Osteocyte (in vitro differentiated cells): ENCODE measurements at regions not wholly inside any gene's neighbourhood (a gene's known extent, or its start where the extent isn't known, plus 50 kb on each side); places are given as distances from the start of the nearest gene placed in this dataset.

Experiments used
- DNase-seq: peaks from one replicate; pipeline ENCODE4 v3.0.0; 2021; ENCODE audit warnings: mixed read lengths; ENCODE audit not compliant: unreplicated experiment; ENCODE audit errors: extremely low spot score
- H3K27ac Mint-ChIP-seq: one replicate; pipeline ENCODE4 v1.8.0; 2021; ENCODE audit warnings: mild to moderate bottlenecking, mixed read lengths; ENCODE audit not compliant: unreplicated experiment
- H3K27me3 Mint-ChIP-seq: one replicate; pipeline ENCODE4 v1.8.0; 2021; ENCODE audit warnings: mixed read lengths; ENCODE audit not compliant: unreplicated experiment
- H3K36me3 Mint-ChIP-seq: one replicate; pipeline ENCODE4 v1.8.0; 2021; ENCODE audit warnings: mixed read lengths; ENCODE audit not compliant: unreplicated experiment
- H3K4me1 Mint-ChIP-seq: one replicate; pipeline ENCODE4 v1.8.0; 2021; ENCODE audit warnings: mixed read lengths; ENCODE audit not compliant: unreplicated experiment
- H3K4me3 Mint-ChIP-seq: one replicate; pipeline ENCODE4 v1.8.0; 2021; ENCODE audit warnings: mild to moderate bottlenecking, moderate library complexity, mixed read lengths; ENCODE audit not compliant: unreplicated experiment
- H3K9me3 Mint-ChIP-seq: one replicate; pipeline ENCODE4 v1.8.0; 2021; ENCODE audit warnings: mixed read lengths; ENCODE audit not compliant: unreplicated experiment
- TF ChIP-seq, protein P1 (sequence below): fragments of 200-600 bp; sonication (generic); IDR thresholded peaks from 2 replicates; pipeline ENCODE4 v1.5.0; 2021; ENCODE audit warnings: antibody characterized with exemption, mild to moderate bottlenecking, moderate library complexity

DNA sequence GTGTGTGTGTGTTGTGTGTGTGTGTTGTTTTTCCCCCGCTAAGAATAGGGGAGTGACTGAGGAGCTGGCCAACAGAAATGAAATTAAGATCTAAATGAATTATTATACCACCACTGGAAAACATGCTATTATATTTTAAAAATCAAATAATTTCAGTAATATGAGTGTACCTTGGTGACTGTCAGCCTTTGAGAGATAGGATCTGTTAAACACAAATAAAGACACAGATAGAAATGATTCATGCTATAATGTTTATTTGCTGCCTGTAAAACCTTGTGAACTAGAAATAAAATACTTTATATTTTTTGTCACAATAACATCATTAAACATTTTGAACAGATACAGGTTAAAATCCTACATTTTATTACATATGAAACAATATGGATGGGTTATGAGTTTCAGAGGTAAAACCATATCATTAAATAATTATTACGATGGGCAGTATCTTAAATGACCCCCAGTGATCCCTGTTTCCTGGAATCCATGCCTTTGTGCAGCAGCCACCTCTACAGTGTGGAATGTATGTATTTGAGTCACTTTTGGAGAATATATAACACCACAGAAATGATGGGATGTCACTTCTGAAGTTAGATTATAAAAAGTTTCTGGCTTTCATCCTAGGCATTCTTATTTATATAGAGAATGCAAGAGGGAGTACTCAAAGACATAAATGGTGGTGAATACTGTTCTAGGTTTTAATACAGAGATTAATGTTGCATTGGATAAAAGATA, 617.2 kb downstream of the CDH18 start:
- Mint-ChIP-seq H3K27ac (no peak overlapping the region), H3K9me3 (no peaks in the 10 kb centered on the region), H3K27me3 (no peaks in the 10 kb centered on the region), H3K4me3 (no peak overlapping the region), H3K4me1 (no peaks in the 10 kb centered on the region), H3K36me3 (no peaks in the 10 kb centered on the region)
- TF ChIP-seq, protein P1, sequence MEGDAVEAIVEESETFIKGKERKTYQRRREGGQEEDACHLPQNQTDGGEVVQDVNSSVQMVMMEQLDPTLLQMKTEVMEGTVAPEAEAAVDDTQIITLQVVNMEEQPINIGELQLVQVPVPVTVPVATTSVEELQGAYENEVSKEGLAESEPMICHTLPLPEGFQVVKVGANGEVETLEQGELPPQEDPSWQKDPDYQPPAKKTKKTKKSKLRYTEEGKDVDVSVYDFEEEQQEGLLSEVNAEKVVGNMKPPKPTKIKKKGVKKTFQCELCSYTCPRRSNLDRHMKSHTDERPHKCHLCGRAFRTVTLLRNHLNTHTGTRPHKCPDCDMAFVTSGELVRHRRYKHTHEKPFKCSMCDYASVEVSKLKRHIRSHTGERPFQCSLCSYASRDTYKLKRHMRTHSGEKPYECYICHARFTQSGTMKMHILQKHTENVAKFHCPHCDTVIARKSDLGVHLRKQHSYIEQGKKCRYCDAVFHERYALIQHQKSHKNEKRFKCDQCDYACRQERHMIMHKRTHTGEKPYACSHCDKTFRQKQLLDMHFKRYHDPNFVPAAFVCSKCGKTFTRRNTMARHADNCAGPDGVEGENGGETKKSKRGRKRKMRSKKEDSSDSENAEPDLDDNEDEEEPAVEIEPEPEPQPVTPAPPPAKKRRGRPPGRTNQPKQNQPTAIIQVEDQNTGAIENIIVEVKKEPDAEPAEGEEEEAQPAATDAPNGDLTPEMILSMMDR: no peak
- no peak for DNase-seq

DNA sequence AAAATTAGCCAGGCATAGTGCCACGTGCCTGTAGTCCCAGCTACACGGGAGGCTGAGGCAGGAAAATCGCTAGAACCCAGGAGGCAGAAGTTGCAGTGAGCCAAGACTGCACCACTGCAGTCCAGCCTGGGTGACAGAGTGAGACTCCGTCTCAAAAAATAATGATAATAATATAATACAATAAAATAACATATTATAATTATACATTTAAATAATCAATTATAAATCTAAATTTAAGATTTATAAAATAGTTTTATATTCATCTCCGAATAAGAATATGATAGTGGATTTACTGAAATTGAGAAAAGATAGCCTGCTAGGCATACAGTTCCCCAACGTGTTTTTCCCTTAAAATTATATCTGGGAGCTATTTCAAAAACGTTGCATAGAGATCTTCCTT, 599.6 kb downstream of the CDH18 start:
- no peaks in the 10 kb centered on the region for H3K9me3 Mint-ChIP-seq
- H3K4me1 Mint-ChIP-seq: no peaks in the 10 kb centered on the region
- H3K27me3 Mint-ChIP-seq: no peaks in the 10 kb centered on the region
- no peak overlapping the region for H3K4me3 Mint-ChIP-seq
- H3K27ac Mint-ChIP-seq: no peak overlapping the region
- TF ChIP-seq, protein P1: no peak
- H3K36me3 Mint-ChIP-seq: no peaks in the 10 kb centered on the region
- no peak for DNase-seq

DNA sequence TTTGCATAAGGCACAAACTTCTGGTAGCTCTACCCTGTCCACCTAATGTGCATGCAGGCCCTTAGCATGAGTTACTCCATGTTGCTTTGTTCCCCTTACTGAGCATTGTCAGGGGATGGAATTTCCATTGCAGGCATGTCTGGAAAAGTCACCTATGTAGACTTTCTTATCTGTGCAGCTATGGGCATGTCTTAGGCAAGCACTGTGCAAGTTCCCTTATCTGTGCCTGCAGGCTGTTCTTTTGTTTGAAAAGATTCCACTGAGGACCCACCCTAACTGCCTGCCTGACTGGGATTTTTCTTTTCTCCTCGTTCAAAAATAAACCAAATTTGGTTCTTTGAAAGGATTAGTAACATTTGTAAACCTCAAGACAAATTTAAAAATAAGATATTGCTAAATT, 587.0 kb downstream of the CDH18 start:
- peaks cover 5% of the 10 kb centered on the region for H3K9me3 Mint-ChIP-seq
- H3K36me3 Mint-ChIP-seq: no peaks in the 10 kb centered on the region
- H3K4me3 Mint-ChIP-seq: no peak overlapping the region
- H3K27me3 Mint-ChIP-seq: no peaks in the 10 kb centered on the region
- no peaks in the 10 kb centered on the region for H3K4me1 Mint-ChIP-seq
- TF ChIP-seq, protein P1: no peak
- DNase-seq: no peak
- no peak overlapping the region for H3K27ac Mint-ChIP-seq

DNA sequence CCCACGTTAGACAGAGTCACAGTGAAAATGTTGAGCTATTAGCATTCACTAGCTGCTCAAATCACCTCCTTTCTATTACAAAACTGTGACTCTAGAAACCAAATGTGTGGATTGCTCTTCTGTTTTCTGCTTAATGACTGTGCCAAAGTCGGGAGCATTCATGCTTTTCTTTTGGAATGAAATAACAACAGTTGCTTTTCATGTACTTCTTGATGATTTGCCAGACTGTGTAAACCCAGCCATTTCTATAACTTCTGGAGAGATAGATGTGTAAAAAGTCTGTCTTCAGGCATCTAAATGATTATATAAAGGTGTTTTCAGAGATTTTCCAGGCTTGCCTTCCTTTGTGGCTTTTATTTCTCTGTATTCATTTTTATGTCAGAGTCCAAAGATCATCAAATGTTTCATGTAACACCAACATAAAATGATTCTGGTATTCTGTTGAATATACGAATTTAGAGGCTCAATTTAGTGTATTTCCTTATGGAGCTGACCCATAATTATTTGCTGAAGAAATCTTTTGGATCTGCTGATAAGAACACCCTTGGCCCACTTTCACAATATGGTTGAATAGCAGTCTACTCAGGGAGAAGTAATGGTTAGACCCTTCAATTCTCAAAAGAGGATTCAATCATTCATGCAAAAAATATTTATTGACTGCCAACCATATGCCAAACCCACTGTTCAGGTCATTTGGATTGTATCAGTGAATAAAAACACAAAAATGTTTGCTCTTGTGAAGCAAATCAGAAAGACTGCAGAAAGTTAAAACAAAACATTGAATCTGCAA, 581.2 kb downstream of the CDH18 start:
- H3K27ac Mint-ChIP-seq: no peak overlapping the region
- no peaks in the 10 kb centered on the region for H3K27me3 Mint-ChIP-seq
- peaks cover 10% of the 10 kb centered on the region for H3K9me3 Mint-ChIP-seq
- TF ChIP-seq, protein P1: no peak
- no peaks in the 10 kb centered on the region for H3K36me3 Mint-ChIP-seq
- no peak for DNase-seq
- H3K4me1 Mint-ChIP-seq: no peaks in the 10 kb centered on the region
- H3K4me3 Mint-ChIP-seq: no peak overlapping the region

DNA sequence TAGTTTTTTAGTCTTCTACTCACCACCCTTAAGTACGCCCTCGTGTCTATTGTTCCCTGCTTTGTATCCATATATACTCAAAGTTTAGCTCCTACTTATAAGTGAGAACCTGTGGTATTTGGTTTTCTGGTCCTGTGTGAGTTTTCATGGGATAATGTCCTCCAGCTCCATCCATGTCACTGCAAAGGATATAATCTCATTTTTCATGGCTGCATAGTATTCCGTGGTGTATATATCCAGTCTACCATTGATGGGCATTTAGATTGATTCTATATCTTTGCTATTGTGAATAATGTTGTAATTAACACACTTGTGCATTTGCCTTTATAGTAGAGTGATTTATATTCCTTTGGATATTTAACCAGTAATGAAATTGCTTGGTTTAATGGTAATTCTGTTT, 579.9 kb downstream of the CDH18 start:
- Mint-ChIP-seq H3K4me1 (no peaks in the 10 kb centered on the region), H3K9me3 (peaks cover 10% of the 10 kb centered on the region), H3K27me3 (no peaks in the 10 kb centered on the region), H3K4me3 (no peak overlapping the region), H3K27ac (no peak overlapping the region), H3K36me3 (no peaks in the 10 kb centered on the region)
- DNase-seq: no peak
- TF ChIP-seq, protein P1: no peak
